ENCODE measurements at regions not wholly inside any gene's neighbourhood (a gene's known extent, or its start where the extent isn't known, plus 50 kb on each side); places are given as distances from the start of the nearest gene placed in this dataset.

- TF ChIP-seq CTCF (IDR thresholded peaks at IDR 0.05): no peak
Observed at GRCh38 chr10:29369419-29369818, 80.5 kb downstream of the LYZL1 start.

DNA sequence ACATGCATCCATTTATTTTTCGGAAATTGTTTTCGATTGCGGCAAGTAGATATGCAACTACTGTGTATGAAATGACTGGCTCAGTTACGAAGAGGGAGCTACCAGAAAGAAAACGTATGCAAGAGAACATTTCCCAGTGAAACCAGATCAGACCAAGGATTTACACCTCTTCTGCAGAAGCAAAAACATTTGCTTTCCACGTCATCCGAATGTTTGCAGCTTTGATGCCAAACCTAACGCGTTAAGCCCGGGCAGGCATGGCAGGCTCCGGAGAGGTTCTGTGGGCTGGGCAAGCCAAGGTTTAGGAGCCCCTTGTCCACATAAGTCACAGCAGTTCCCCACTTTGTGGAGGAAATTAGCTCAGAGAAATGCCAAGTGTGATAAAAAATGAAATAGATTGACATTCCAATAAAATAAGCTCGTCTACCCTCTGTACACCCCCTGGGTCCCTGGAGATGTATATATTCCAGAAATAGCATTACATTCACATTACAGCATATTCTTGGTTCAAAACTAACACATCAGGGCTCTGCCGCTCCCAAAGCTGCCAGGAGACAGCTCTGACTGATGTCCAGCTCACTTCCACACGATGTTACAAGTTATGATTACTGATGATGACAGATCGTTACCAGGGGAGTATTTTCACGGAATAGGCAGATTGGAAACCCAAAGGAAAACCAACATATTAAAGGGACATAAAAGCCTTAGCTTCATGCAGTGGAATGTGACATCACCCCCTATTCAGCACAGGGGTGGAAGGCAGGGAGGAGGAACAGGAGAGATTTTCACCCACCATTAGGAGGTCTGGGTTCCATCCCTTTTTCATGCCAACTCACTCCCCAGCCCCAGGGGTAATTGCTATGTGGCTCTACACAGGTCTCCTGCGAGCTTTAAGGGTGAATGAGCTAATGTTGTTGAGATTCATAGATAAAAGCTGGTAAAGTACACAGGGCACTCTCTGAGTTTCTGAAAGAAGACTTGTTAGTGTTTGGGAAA lies 81.5 kb downstream of the LYZL1 start:
- no peak for TF ChIP-seq CTCF (IDR thresholded peaks at IDR 0.05)

- no peak for TF ChIP-seq CTCF (IDR thresholded peaks at IDR 0.05)
Observed at GRCh38 chr10:29372920-29373319, 84.0 kb downstream of the LYZL1 start.

DNA sequence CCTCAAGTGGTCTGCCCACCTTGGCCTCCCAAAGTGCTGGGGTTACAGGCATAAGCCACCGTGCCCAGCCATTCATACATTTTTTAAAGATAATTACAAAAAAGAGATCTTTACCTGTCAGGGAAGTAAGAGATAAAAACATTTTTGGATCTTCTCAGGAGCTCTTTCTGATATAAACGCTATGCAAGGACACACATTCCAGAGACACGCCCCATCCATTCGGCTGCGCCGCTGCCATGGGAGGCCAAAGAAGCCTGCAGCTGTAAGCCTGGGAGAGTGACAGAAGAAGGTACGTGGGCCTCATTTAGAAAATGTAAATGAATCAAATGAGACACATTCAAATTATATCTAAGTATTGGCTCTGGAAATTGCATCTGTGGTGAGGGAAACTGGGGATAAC lies 85.3 kb downstream of the LYZL1 start:
- TF ChIP-seq CTCF (IDR thresholded peaks at IDR 0.05): no peak

DNA sequence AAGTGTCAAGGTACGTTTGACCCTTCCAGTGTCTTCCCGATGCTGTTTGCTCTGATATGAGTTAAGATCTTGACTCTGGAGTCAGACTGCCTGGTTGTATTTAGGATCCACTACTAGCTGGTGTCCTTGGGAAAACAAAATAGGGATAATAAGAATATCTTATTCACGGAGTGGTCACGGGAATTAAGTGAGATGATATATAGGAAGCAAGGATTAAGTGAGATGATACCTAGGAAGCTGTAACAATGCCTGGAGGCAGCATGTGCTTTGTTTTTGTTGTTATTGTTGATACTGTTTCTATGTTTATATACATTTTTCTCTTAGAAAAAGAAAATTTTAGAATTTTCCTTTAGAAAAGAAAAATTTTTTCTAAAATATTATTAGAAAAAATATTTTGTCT lies 87.0 kb downstream of the LYZL1 start:
- TF ChIP-seq CTCF (IDR thresholded peaks at IDR 0.05): no peak

DNA sequence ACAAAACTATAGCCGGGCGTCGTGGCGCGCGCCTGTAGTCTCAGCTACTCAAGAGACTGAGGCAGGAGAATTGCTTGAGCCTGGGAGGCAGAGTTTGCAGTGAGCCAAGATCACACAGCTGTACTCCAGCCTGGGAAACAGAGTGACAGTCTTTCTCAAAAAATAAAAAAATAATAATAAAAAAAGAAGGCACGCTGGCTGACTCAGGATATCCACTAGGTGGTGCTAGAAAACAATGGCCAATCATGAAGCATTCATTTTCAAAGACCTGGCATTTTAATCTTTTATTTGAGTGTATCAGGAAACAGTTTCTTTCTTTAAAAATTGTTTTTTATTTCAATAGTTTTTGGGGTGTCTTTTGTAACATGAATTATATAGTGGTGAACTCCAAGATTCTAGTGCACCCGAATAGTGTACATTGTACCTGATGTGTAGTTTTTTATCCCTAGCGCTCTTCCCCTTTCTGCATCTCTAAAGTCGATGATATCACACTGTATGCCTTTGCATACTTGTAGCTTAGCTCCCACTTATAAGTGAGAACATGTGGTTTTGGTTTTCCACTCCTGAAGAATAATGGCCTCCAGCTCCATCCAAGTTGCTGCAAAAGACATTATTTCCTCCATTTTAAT lies 88.6 kb downstream of the LYZL1 start:
- peak; percentile 82 for TF ChIP-seq CTCF (IDR thresholded peaks at IDR 0.05)

DNA sequence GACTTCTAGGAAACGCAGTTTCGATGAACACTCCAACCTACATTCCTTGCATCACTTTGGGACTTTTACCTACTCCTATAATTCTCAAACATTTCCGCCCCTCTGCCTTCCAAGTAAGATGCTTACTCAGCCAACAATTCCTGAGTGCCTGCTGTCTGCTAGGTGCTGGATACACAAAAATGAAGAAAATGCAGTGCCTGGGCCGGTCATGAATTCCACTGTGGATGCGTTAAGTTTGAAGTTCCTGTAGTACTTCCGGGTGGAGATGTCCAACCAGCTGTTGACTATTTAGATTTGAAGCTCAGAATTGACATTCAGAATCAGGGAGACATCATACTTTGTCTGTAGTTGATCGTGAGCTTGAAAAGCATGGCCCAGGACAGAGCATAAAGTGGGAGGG lies 89.2 kb downstream of the LYZL1 start:
- TF ChIP-seq CTCF (IDR thresholded peaks at IDR 0.05): no peak
